NCI-H510A (cell line): ENCODE measurements at regions not wholly inside any gene's neighbourhood (a gene's known extent, or its start where the extent isn't known, plus 50 kb on each side); places are given as distances from the start of the nearest gene placed in this dataset.
"Not testable (repeated sequence)": the region's sequence is repeated elsewhere in the genome, so short reads cannot be mapped to it uniquely, and the experiment has no call there.

Experiments
- DNase-seq: peaks from one replicate; lab custom pipeline; 2025; lab: John Stamatoyannopoulos, UW

- no peak for DNase-seq
Observed at GRCh38 chr20:12815778-12816408, 192.9 kb upstream of the SPTLC3 start.

GRCh38 chr20:12821249-12821648, 187.5 kb upstream of the SPTLC3 start:
- DNase-seq, result no peak

GRCh38 chr20:12823734-12824133, 185.0 kb upstream of the SPTLC3 start:
- DNase-seq, result no peak

- DNase-seq, result no peak
Observed at GRCh38 chr20:12824328-12825225, 184.2 kb upstream of the SPTLC3 start.

- DNase-seq, result no peak
Observed at GRCh38 chr20:12825226-12825595, 183.6 kb upstream of the SPTLC3 start.

- peak; percentile 36 for DNase-seq
Observed at GRCh38 chr20:12827816-12828385, 180.9 kb upstream of the SPTLC3 start.

GRCh38 chr20:12829170-12829569, 179.6 kb upstream of the SPTLC3 start:
- no peak for DNase-seq

GRCh38 chr20:12833861-12834260, 174.9 kb upstream of the SPTLC3 start:
- DNase-seq, result no peak

- DNase-seq, result no peak
Observed at GRCh38 chr20:12835999-12836398, 172.8 kb upstream of the SPTLC3 start.

- no peak for DNase-seq
Observed at GRCh38 chr20:12837646-12838045, 171.1 kb upstream of the SPTLC3 start.

GRCh38 chr20:12838261-12838866, 170.4 kb upstream of the SPTLC3 start:
- no peak for DNase-seq

GRCh38 chr20:12847872-12848271, 160.9 kb upstream of the SPTLC3 start:
- no peak for DNase-seq

- no peak for DNase-seq
Observed at GRCh38 chr20:12849225-12849910, 159.4 kb upstream of the SPTLC3 start.

- DNase-seq, result not testable (repeated sequence)
Observed at GRCh38 chr20:12857643-12858042, 151.1 kb upstream of the SPTLC3 start.

GRCh38 chr20:12860619-12861247, 148.0 kb upstream of the SPTLC3 start:
- DNase-seq, result no peak

GRCh38 chr20:12869669-12870068, 139.1 kb upstream of the SPTLC3 start:
- no peak for DNase-seq

- DNase-seq, result no peak
Observed at GRCh38 chr20:12870588-12870987, 138.2 kb upstream of the SPTLC3 start.

- DNase-seq, result no peak
Observed at GRCh38 chr20:12874933-12875332, 133.8 kb upstream of the SPTLC3 start.

- no peak for DNase-seq
Observed at GRCh38 chr20:12875510-12875909, 133.3 kb upstream of the SPTLC3 start.

- DNase-seq, result no peak
Observed at GRCh38 chr20:12882832-12883506, 125.8 kb upstream of the SPTLC3 start.

GRCh38 chr20:12883507-12883885, 125.3 kb upstream of the SPTLC3 start:
- DNase-seq, result no peak
